ENCODE measurements at regions not wholly inside any gene's neighbourhood (a gene's known extent, or its start where the extent isn't known, plus 50 kb on each side); places are given as distances from the start of the nearest gene placed in this dataset.

- no peak for DNase-seq (ENCODE audit: low spot score)
Observed at GRCh38 chr13:97057176-97057575, 62.9 kb upstream of the OXGR1 start.

- DNase-seq (ENCODE audit: low spot score) = no peak
Observed at GRCh38 chr13:97058391-97058790, 64.1 kb upstream of the OXGR1 start.

- no peak for DNase-seq (ENCODE audit: low spot score)
Observed at GRCh38 chr13:97058926-97059325, 64.7 kb upstream of the OXGR1 start.

- DNase-seq (ENCODE audit: low spot score) = no peak
Observed at GRCh38 chr13:97067017-97067895, 73.0 kb upstream of the OXGR1 start.

GRCh38 chr13:97068151-97068550 is 73.9 kb upstream of the OXGR1 start:
- DNase-seq (ENCODE audit: low spot score) = no peak

- DNase-seq (ENCODE audit: low spot score) = no peak
Observed at GRCh38 chr13:97069050-97069815, 75.0 kb upstream of the OXGR1 start.

GRCh38 chr13:97072297-97072696 is 78.0 kb upstream of the OXGR1 start:
- no peak for DNase-seq (ENCODE audit: low spot score)

- DNase-seq (ENCODE audit: low spot score) = no peak
Observed at GRCh38 chr13:97074618-97075017, 80.3 kb upstream of the OXGR1 start.

- no peak for DNase-seq (ENCODE audit: low spot score)
Observed at GRCh38 chr13:97076898-97077297, 82.6 kb upstream of the OXGR1 start.

- no peak for DNase-seq (ENCODE audit: low spot score)
Observed at GRCh38 chr13:97077341-97077740, 83.1 kb upstream of the OXGR1 start.

GRCh38 chr13:97079726-97080125 is 85.5 kb upstream of the OXGR1 start:
- DNase-seq (ENCODE audit: low spot score) = no peak

- DNase-seq (ENCODE audit: low spot score) = no peak
Observed at GRCh38 chr13:97082461-97083207, 88.4 kb upstream of the OXGR1 start.

GRCh38 chr13:97091196-97091595 is 96.9 kb upstream of the OXGR1 start:
- DNase-seq (ENCODE audit: low spot score) = no peak

GRCh38 chr13:97100821-97101220 is 106.5 kb upstream of the OXGR1 start:
- no peak for DNase-seq (ENCODE audit: low spot score)

GRCh38 chr13:97101912-97102708 is 107.8 kb upstream of the OXGR1 start:
- DNase-seq (ENCODE audit: low spot score) = no peak

GRCh38 chr13:97106323-97106722 is 112.0 kb upstream of the OXGR1 start:
- no peak for DNase-seq (ENCODE audit: low spot score)

GRCh38 chr13:97107815-97108529 is 113.7 kb upstream of the OXGR1 start:
- no peak for DNase-seq (ENCODE audit: low spot score)

- DNase-seq (ENCODE audit: low spot score) = no peak
Observed at GRCh38 chr13:97108530-97108900, 113.6 kb upstream of the MBNL2 start.

GRCh38 chr13:97109256-97109655 is 112.9 kb upstream of the MBNL2 start:
- DNase-seq (ENCODE audit: low spot score) = no peak

- DNase-seq (ENCODE audit: low spot score) = peak; percentile 78
Observed at GRCh38 chr13:97109841-97110492, 112.2 kb upstream of the MBNL2 start.

All from H4 (cell line).